GM12875 (cell line): ENCODE measurements at regions not wholly inside any gene's neighbourhood (a gene's known extent, or its start where the extent isn't known, plus 50 kb on each side); places are given as distances from the start of the nearest gene placed in this dataset.

Source experiments
- H3K4me3 ChIP-seq: one replicate; pipeline ENCODE4 v1.5.1; 2011; ENCODE audit warnings: low read depth, low read length, control low read depth
- TF ChIP-seq, protein P1 (sequence below): IDR thresholded peaks from 2 replicates; pipeline ENCODE4 v1.5.1; 2011; ENCODE audit warnings: low read depth, mild to moderate bottlenecking, control low read depth, inconsistent platforms, low read length, moderate library complexity, borderline replicate concordance; ENCODE audit not compliant: insufficient read depth

DNA sequence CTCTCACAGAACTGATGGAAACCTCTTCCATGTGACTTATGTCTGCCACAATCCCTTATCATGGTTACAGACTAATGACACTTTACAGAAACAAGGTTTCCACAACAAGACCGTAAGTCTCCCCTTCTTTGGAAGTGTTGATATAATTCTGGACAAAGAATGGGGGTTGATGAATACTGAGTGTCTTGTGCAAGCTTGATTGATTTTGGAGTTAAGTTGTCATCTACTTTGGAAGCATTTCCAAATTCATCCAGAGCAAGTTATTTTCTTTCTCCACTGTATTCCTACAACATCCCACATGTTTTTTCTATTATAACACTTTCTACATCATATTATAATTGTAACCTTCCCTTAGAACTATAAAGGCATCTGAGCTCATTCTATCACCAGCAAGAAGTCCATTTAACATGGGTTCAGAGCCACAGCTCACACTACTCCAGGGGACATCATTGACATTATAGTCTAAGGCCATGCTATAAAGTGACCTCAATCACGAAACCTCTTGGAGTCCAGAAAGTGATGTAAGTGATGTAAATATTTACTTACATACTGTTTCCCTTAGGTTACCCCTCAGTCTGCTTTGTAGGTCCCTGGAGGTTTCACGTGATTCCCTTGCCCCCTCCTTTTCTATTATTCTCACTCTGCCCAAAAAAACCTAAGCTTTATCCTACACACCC lies 125.7 kb upstream of the PBX1 start:
- no peak overlapping the region for H3K4me3 ChIP-seq
- TF ChIP-seq, protein P1, sequence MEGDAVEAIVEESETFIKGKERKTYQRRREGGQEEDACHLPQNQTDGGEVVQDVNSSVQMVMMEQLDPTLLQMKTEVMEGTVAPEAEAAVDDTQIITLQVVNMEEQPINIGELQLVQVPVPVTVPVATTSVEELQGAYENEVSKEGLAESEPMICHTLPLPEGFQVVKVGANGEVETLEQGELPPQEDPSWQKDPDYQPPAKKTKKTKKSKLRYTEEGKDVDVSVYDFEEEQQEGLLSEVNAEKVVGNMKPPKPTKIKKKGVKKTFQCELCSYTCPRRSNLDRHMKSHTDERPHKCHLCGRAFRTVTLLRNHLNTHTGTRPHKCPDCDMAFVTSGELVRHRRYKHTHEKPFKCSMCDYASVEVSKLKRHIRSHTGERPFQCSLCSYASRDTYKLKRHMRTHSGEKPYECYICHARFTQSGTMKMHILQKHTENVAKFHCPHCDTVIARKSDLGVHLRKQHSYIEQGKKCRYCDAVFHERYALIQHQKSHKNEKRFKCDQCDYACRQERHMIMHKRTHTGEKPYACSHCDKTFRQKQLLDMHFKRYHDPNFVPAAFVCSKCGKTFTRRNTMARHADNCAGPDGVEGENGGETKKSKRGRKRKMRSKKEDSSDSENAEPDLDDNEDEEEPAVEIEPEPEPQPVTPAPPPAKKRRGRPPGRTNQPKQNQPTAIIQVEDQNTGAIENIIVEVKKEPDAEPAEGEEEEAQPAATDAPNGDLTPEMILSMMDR = no peak

DNA sequence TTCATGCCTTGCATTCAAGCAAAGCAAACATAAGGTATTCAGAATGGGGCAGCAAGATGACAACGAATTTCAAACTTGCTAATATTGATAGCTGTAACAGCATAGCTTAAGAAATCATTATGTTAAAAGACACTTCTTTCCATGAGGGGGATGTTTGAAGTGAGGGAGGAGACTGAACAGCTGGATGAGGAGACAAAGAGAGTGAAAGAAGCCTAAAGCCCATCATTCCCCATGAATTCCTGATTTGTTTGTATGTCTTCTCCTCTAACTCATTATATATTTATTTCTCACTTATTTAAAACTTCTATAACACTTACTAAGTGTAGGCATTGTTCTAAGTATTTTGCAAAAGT lies 125.2 kb upstream of the PBX1 start:
- TF ChIP-seq, protein P1 = no peak
- H3K4me3 ChIP-seq = no peak overlapping the region

- H3K4me3 ChIP-seq = no peak overlapping the region
Observed at GRCh38 chr1:164440232-164440631, 118.8 kb upstream of the PBX1 start.

GRCh38 chr1:164443166-164443565 lies 115.8 kb upstream of the PBX1 start:
- TF ChIP-seq, protein P1 = no peak
- H3K4me3 ChIP-seq = no peak overlapping the region

More at GRCh38 chr1:164440232-164440631, 118.8 kb upstream of the PBX1 start:
- TF ChIP-seq, protein P1 = no peak

GRCh38 chr1:164443836-164444235 lies 115.1 kb upstream of the PBX1 start:
- TF ChIP-seq, protein P1 = no peak
- H3K4me3 ChIP-seq = no peak overlapping the region

DNA sequence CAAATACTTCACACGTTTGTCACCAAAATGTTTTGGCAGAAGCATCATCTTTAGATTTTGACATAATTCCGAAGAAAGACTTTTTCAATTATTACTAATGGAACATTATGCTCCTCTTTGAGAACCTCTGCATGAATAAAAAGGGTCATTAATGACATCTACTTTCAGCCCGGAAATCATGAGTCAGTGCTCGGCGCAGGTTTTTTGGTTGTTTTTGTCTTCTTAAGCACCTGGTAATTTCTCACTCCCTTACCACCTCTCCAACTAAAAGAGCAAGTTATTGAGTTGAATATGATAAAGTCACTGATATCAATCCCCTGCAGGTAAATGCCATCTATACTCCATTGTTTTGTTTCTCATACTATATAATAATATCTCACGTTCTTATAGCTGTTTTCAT lies 113.0 kb upstream of the PBX1 start:
- H3K4me3 ChIP-seq = no peak overlapping the region
- TF ChIP-seq, protein P1 = no peak

DNA sequence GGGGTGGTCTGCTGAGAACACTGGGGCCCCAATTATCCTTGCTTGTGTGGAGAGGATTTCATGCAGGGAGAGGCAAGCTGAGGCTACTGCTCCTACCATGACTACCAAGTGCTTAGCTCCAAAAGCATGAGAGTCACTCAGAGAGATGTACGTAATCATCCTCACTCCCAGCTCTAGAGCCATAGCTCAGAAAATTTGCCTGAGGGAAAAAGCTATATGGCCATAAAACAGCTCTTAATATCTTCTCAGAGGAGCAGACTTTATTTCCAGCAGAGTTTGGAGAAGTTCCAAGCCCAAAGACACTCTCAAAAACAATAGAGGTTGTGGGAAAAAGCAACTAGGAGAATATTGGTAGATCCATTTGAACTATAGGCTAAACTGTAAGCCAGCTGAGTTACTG lies 106.4 kb upstream of the PBX1 start:
- TF ChIP-seq, protein P1 = no peak
- H3K4me3 ChIP-seq = no peak overlapping the region
